22Rv1 (cell line): ENCODE measurements at regions not wholly inside any gene's neighbourhood (a gene's known extent, or its start where the extent isn't known, plus 50 kb on each side); places are given as distances from the start of the nearest gene placed in this dataset.

Source experiments
- H3K27ac ChIP-seq: fragments of 450-650 bp; 2 replicates; pipeline ENCODE4 v1.5.1; 2017
- ZFX ChIP-seq: fragments of 450-650 bp; IDR thresholded peaks from 2 replicates; pipeline ENCODE4 v1.6.1; 2017; ENCODE audit warnings: antibody characterized with exemption, borderline replicate concordance
- TF ChIP-seq, protein P1 (sequence below): fragments of 450-650 bp; IDR thresholded peaks from 2 replicates; pipeline ENCODE4 v1.5.1; 2017; ENCODE audit warnings: mild to moderate bottlenecking

GRCh38 chr5:9863486-9863885, 233.3 kb upstream of the TAS2R1 start:
- TF ChIP-seq ZFX, result no peak
- TF ChIP-seq, protein P1, sequence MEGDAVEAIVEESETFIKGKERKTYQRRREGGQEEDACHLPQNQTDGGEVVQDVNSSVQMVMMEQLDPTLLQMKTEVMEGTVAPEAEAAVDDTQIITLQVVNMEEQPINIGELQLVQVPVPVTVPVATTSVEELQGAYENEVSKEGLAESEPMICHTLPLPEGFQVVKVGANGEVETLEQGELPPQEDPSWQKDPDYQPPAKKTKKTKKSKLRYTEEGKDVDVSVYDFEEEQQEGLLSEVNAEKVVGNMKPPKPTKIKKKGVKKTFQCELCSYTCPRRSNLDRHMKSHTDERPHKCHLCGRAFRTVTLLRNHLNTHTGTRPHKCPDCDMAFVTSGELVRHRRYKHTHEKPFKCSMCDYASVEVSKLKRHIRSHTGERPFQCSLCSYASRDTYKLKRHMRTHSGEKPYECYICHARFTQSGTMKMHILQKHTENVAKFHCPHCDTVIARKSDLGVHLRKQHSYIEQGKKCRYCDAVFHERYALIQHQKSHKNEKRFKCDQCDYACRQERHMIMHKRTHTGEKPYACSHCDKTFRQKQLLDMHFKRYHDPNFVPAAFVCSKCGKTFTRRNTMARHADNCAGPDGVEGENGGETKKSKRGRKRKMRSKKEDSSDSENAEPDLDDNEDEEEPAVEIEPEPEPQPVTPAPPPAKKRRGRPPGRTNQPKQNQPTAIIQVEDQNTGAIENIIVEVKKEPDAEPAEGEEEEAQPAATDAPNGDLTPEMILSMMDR, result no peak
- H3K27ac ChIP-seq, result no peak overlapping the region

GRCh38 chr5:9861666-9862256, 231.6 kb upstream of the TAS2R1 start:
- TF ChIP-seq ZFX, result no peak
- TF ChIP-seq, protein P1, result no peak

GRCh38 chr5:9859808-9860207, 229.7 kb upstream of the TAS2R1 start:
- no peak overlapping the region for H3K27ac ChIP-seq
- TF ChIP-seq ZFX, result no peak
- TF ChIP-seq, protein P1, result no peak

More at GRCh38 chr5:9861666-9862256, 231.6 kb upstream of the TAS2R1 start:
- no peak overlapping the region for H3K27ac ChIP-seq

DNA sequence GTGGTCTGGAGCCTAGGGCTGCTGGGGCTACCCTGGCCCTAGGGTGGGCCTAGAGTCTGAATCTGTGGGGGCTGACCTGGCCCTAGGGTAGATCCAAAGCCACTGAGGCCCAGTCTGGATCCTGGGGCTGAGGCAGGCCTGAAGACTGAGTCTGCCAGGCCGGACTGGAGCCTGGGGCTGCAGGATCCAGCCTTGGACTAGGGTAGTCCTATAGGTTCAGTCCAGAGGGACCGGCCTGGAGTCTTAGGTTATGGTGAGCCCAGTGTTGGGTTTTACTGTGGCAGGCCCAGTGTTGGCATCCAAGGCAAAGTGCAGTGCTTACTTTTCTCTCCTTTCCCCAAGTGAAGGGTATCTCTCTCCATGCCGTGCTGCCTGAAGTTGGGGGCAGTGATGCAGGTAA, 227.9 kb upstream of the TAS2R1 start:
- TF ChIP-seq, protein P1, result no peak
- no peak for TF ChIP-seq ZFX
- no peak overlapping the region for H3K27ac ChIP-seq

- TF ChIP-seq, protein P1, result no peak
- no peak for TF ChIP-seq ZFX
- H3K27ac ChIP-seq, result no peak overlapping the region
These were observed 223.2 kb upstream of the TAS2R1 start for GRCh38 chr5:9853309-9853708.

DNA sequence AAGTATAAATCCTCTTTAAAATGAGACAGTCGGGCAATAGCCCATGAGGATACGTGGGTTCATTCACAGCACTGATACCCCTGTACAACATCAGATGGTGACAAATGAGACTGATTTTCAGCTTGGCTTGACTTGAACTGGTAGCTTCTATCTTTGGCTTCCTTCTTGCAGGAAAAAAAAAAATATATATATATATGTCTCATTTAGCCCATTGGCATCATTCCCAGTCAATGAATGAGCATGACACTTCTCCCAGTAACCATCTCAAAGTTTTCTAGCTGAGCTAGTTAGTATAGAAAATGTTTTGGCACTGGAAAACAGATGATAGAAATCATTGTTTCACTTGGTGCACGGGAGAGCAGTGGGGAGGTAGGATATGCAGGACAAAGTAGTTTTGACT, 222.5 kb upstream of the TAS2R1 start:
- TF ChIP-seq, protein P1, result no peak
- TF ChIP-seq ZFX, result no peak
- no peak overlapping the region for H3K27ac ChIP-seq

GRCh38 chr5:9851458-9851857, 221.3 kb upstream of the TAS2R1 start:
- TF ChIP-seq, protein P1, result peak; percentile 44
- TF ChIP-seq ZFX, result no peak
- H3K27ac ChIP-seq, result no peak overlapping the region
